SKM-1 (cell line): ENCODE measurements at regions not wholly inside any gene's neighbourhood (a gene's known extent, or its start where the extent isn't known, plus 50 kb on each side); places are given as distances from the start of the nearest gene placed in this dataset.

Source experiments
- DNase-seq: peaks from one replicate; lab custom pipeline; 2025; ENCODE audit not compliant: unreplicated experiment; lab: John Stamatoyannopoulos, UW

- no peak for DNase-seq
Measured at GRCh38 chr14:27077214-27077613, 479.4 kb upstream of the NOVA1 start.

- no peak for DNase-seq
Measured at GRCh38 chr14:27077710-27078109, 479.9 kb upstream of the NOVA1 start.

- no peak for DNase-seq
Measured at GRCh38 chr14:27078191-27078590, 480.4 kb upstream of the NOVA1 start.

GRCh38 chr14:27079716-27080115 is 481.9 kb upstream of the NOVA1 start:
- no peak for DNase-seq

GRCh38 chr14:27085500-27085899 is 487.7 kb upstream of the NOVA1 start:
- DNase-seq, result no peak

- no peak for DNase-seq
Measured at GRCh38 chr14:27090716-27091115, 492.9 kb upstream of the NOVA1 start.

- no peak for DNase-seq
Measured at GRCh38 chr14:27091973-27092372, 494.1 kb upstream of the NOVA1 start.

GRCh38 chr14:27096091-27096490 is 498.3 kb upstream of the NOVA1 start:
- DNase-seq, result no peak

- no peak for DNase-seq
Measured at GRCh38 chr14:27098451-27098850, 500.6 kb upstream of the NOVA1 start.

- DNase-seq, result no peak
Measured at GRCh38 chr14:27114180-27114579, 516.3 kb upstream of the NOVA1 start.

GRCh38 chr14:27123162-27123561 is 525.3 kb upstream of the NOVA1 start:
- DNase-seq, result no peak

GRCh38 chr14:27127838-27128237 is 530.0 kb upstream of the NOVA1 start:
- DNase-seq, result no peak

GRCh38 chr14:27134200-27134599 is 536.4 kb upstream of the NOVA1 start:
- DNase-seq, result no peak

- no peak for DNase-seq
Measured at GRCh38 chr14:27145170-27145569, 547.3 kb upstream of the NOVA1 start.

- DNase-seq, result no peak
Measured at GRCh38 chr14:27148143-27148542, 550.3 kb upstream of the NOVA1 start.

GRCh38 chr14:27164139-27164538 is 566.3 kb upstream of the NOVA1 start:
- DNase-seq, result no peak

GRCh38 chr14:27175489-27175888 is 577.7 kb upstream of the NOVA1 start:
- DNase-seq, result no peak

- DNase-seq, result no peak
Measured at GRCh38 chr14:27181333-27181732, 583.5 kb upstream of the NOVA1 start.

GRCh38 chr14:27184427-27184826 is 586.6 kb upstream of the NOVA1 start:
- DNase-seq, result no peak

- no peak for DNase-seq
Measured at GRCh38 chr14:27186048-27186447, 588.2 kb upstream of the NOVA1 start.

- DNase-seq, result no peak
Measured at GRCh38 chr14:27187136-27187535, 589.3 kb upstream of the NOVA1 start.

GRCh38 chr14:27190296-27190695 is 592.5 kb upstream of the NOVA1 start:
- no peak for DNase-seq

- no peak for DNase-seq
Measured at GRCh38 chr14:27199272-27199671, 601.4 kb upstream of the NOVA1 start.

GRCh38 chr14:27205036-27205435 is 607.2 kb upstream of the NOVA1 start:
- DNase-seq, result no peak
